ENCODE measurements at regions not wholly inside any gene's neighbourhood (a gene's known extent, or its start where the extent isn't known, plus 50 kb on each side); places are given as distances from the start of the nearest gene placed in this dataset.

- H2AFZ ChIP-seq (ENCODE audit: control insufficient read depth, low read length) = no peak overlapping the region
- no peaks in the 10 kb centered on the region for H3K9me3 ChIP-seq (ENCODE audit: control insufficient read depth, low read depth, low read length)
- FAIRE-seq = peak; percentile 60
- H3K4me3 ChIP-seq (ENCODE audit: control insufficient read depth in 2 of 3, extremely low read depth in 1 of 3, insufficient read depth in 2 of 3, low read depth in 1 of 3, low read length in 3 of 3) = no peak overlapping the region
- dilution Hi-C loops (cut with MboI; ENCODE audit: extremely low pct_ligation_motif_present, low sequenced_read_pairs) = no loop called here
- no peaks in the 10 kb centered on the region for H3K79me2 ChIP-seq (ENCODE audit: control insufficient read depth, insufficient read depth, low read length)
- no peak for DNase-seq (ENCODE audit: low read depth, low spot score)
- no peak overlapping the region for H3K4me2 ChIP-seq (ENCODE audit: control insufficient read depth, extremely low read depth, insufficient read depth, low read depth, low read length)
- TF ChIP-seq EZH2 (IDR thresholded peaks at IDR 0.05; ENCODE audit: low read length) = no peak
- no peak for TF ChIP-seq CTCF (optimal IDR thresholded peaks at IDR 0.05 in 1 of 3, IDR thresholded peaks at IDR 0.05 in 1 of 3, conservative IDR thresholded peaks at IDR 0.05 in 1 of 3; ENCODE audit: extremely low read depth in 1 of 3, insufficient read depth in 2 of 3, low read length in 3 of 3)
- H3K27me3 ChIP-seq (ENCODE audit: control insufficient read depth, extremely low read depth, insufficient read depth, low read length) = peaks cover 11% of the 10 kb centered on the region
- no peak overlapping the region for H3K9ac ChIP-seq (ENCODE audit: control insufficient read depth, extremely low read depth, insufficient read depth, low read length)
- H4K20me1 ChIP-seq (ENCODE audit: control insufficient read depth, extremely low read depth, insufficient read depth, low read length) = no peaks in the 10 kb centered on the region
- no peak overlapping the region for H3K27ac ChIP-seq (ENCODE audit: control insufficient read depth, insufficient read depth, low read length)
- H3K9me1 ChIP-seq (ENCODE audit: control insufficient read depth, extremely low read depth, insufficient read depth, low read length) = no peaks in the 10 kb centered on the region
- H3K36me3 ChIP-seq (ENCODE audit: control insufficient read depth in 2 of 2, extremely low read depth in 1 of 2, insufficient read depth in 2 of 2, low read length in 2 of 2) = no peaks in the 10 kb centered on the region
- no peaks in the 10 kb centered on the region for H3K4me1 ChIP-seq (ENCODE audit: control insufficient read depth, extremely low read depth, insufficient read depth, low read length)
Measured at GRCh38 chr1:47554901-47555300, 117.1 kb downstream of the FOXD2 start.

- H3K9ac ChIP-seq (ENCODE audit: control insufficient read depth, extremely low read depth, insufficient read depth, low read length) = no peak overlapping the region
- H3K36me3 ChIP-seq (ENCODE audit: control insufficient read depth in 2 of 2, extremely low read depth in 1 of 2, insufficient read depth in 2 of 2, low read length in 2 of 2) = no peaks in the 10 kb centered on the region
- peaks cover 11% of the 10 kb centered on the region for H3K27me3 ChIP-seq (ENCODE audit: control insufficient read depth, extremely low read depth, insufficient read depth, low read length)
- no peak overlapping the region for H3K4me3 ChIP-seq (ENCODE audit: control insufficient read depth in 2 of 3, extremely low read depth in 1 of 3, insufficient read depth in 2 of 3, low read depth in 1 of 3, low read length in 3 of 3)
- DNase-seq (ENCODE audit: low read depth, low spot score) = no peak
- no peak overlapping the region for H2AFZ ChIP-seq (ENCODE audit: control insufficient read depth, low read length)
- no peaks in the 10 kb centered on the region for H3K4me1 ChIP-seq (ENCODE audit: control insufficient read depth, extremely low read depth, insufficient read depth, low read length)
- dilution Hi-C loops (cut with MboI; ENCODE audit: extremely low pct_ligation_motif_present, low sequenced_read_pairs) = no loop called here
- no peak for FAIRE-seq
- no peaks in the 10 kb centered on the region for H3K79me2 ChIP-seq (ENCODE audit: control insufficient read depth, insufficient read depth, low read length)
- no peak overlapping the region for H3K27ac ChIP-seq (ENCODE audit: control insufficient read depth, insufficient read depth, low read length)
- H4K20me1 ChIP-seq (ENCODE audit: control insufficient read depth, extremely low read depth, insufficient read depth, low read length) = no peaks in the 10 kb centered on the region
- no peak overlapping the region for H3K4me2 ChIP-seq (ENCODE audit: control insufficient read depth, extremely low read depth, insufficient read depth, low read depth, low read length)
- H3K9me3 ChIP-seq (ENCODE audit: control insufficient read depth, low read depth, low read length) = no peaks in the 10 kb centered on the region
- H3K9me1 ChIP-seq (ENCODE audit: control insufficient read depth, extremely low read depth, insufficient read depth, low read length) = no peaks in the 10 kb centered on the region
- TF ChIP-seq CTCF (optimal IDR thresholded peaks at IDR 0.05 in 1 of 3, IDR thresholded peaks at IDR 0.05 in 1 of 3, conservative IDR thresholded peaks at IDR 0.05 in 1 of 3; ENCODE audit: extremely low read depth in 1 of 3, insufficient read depth in 2 of 3, low read length in 3 of 3) (no peak), EZH2 (IDR thresholded peaks at IDR 0.05; ENCODE audit: low read length) (no peak)
Measured at GRCh38 chr1:47555306-47555705, 117.5 kb downstream of the FOXD2 start.
